ENCODE measurements at regions not wholly inside any gene's neighbourhood (a gene's known extent, or its start where the extent isn't known, plus 50 kb on each side); places are given as distances from the start of the nearest gene placed in this dataset.

- no peaks in the 10 kb centered on the region for H3K27me3 ChIP-seq (ENCODE audit: control insufficient read depth, insufficient read depth, low read length)
- no peak overlapping the region for H3K4me3 ChIP-seq (ENCODE audit: low read depth, low read length)
- H3K4me1 ChIP-seq, result no peaks in the 10 kb centered on the region
- no peak overlapping the region for H3K27ac ChIP-seq
- H3K9me3 ChIP-seq (ENCODE audit: control insufficient read depth, low read length), result peaks cover 8% of the 10 kb centered on the region
- H2AFZ ChIP-seq, result no peak overlapping the region
- H3K36me3 ChIP-seq (ENCODE audit: control insufficient read depth, insufficient read depth, low read length), result no peaks in the 10 kb centered on the region
- H3K4me2 ChIP-seq (ENCODE audit: low read length), result no peak overlapping the region
- no peak overlapping the region for H3K9ac ChIP-seq
- H3K79me2 ChIP-seq, result no peaks in the 10 kb centered on the region
- TF ChIP-seq CTCF (IDR thresholded peaks at IDR 0.05), result no peak
These were observed 128.7 kb downstream of the CYSLTR2 start for GRCh38 chr13:48782429-48782840.

- Histone ChIP-seq H2AFZ (no peak overlapping the region), H3K27me3 (ENCODE audit: control insufficient read depth, insufficient read depth, low read length) (no peaks in the 10 kb centered on the region), H3K27ac (no peak overlapping the region), H3K36me3 (ENCODE audit: control insufficient read depth, insufficient read depth, low read length) (no peaks in the 10 kb centered on the region), H3K4me1 (no peaks in the 10 kb centered on the region), H3K9ac (no peak overlapping the region), H3K4me3 (ENCODE audit: low read depth, low read length) (no peak overlapping the region), H3K4me2 (ENCODE audit: low read length) (no peak overlapping the region), H3K9me3 (ENCODE audit: control insufficient read depth, low read length) (peaks cover 8% of the 10 kb centered on the region), H3K79me2 (no peaks in the 10 kb centered on the region)
- TF ChIP-seq CTCF (IDR thresholded peaks at IDR 0.05), result no peak
These were observed 129.5 kb downstream of the CYSLTR2 start for GRCh38 chr13:48783181-48783630.

GRCh38 chr13:48783695-48784230 lies 130.0 kb downstream of the CYSLTR2 start:
- no peak overlapping the region for H2AFZ ChIP-seq
- H3K36me3 ChIP-seq (ENCODE audit: control insufficient read depth, insufficient read depth, low read length), result no peaks in the 10 kb centered on the region
- peaks cover 8% of the 10 kb centered on the region for H3K9me3 ChIP-seq (ENCODE audit: control insufficient read depth, low read length)
- H3K27me3 ChIP-seq (ENCODE audit: control insufficient read depth, insufficient read depth, low read length), result no peaks in the 10 kb centered on the region
- no peak overlapping the region for H3K4me3 ChIP-seq (ENCODE audit: low read depth, low read length)
- no peak for TF ChIP-seq CTCF (IDR thresholded peaks at IDR 0.05)
- H3K27ac ChIP-seq, result no peak overlapping the region
- H3K4me1 ChIP-seq, result no peaks in the 10 kb centered on the region
- no peak overlapping the region for H3K9ac ChIP-seq
- H3K4me2 ChIP-seq (ENCODE audit: low read length), result no peak overlapping the region
- H3K79me2 ChIP-seq, result no peaks in the 10 kb centered on the region

- TF ChIP-seq CTCF (IDR thresholded peaks at IDR 0.05), result no peak
These were observed 131.3 kb downstream of the CYSLTR2 start for GRCh38 chr13:48784916-48785548.

GRCh38 chr13:48790199-48790598 lies 136.5 kb downstream of the CYSLTR2 start:
- H3K79me2 ChIP-seq, result no peaks in the 10 kb centered on the region
- TF ChIP-seq CTCF (IDR thresholded peaks at IDR 0.05), result no peak
- no peak overlapping the region for H3K27ac ChIP-seq
- no peaks in the 10 kb centered on the region for H3K9me3 ChIP-seq (ENCODE audit: control insufficient read depth, low read length)
- H3K4me1 ChIP-seq, result no peaks in the 10 kb centered on the region
- no peaks in the 10 kb centered on the region for H3K27me3 ChIP-seq (ENCODE audit: control insufficient read depth, insufficient read depth, low read length)
- H3K4me3 ChIP-seq (ENCODE audit: low read depth, low read length), result no peak overlapping the region
- no peak overlapping the region for H2AFZ ChIP-seq
- no peak overlapping the region for H3K9ac ChIP-seq
- H3K4me2 ChIP-seq (ENCODE audit: low read length), result no peak overlapping the region
- H3K36me3 ChIP-seq (ENCODE audit: control insufficient read depth, insufficient read depth, low read length), result no peaks in the 10 kb centered on the region

More at GRCh38 chr13:48784916-48785548, 131.3 kb downstream of the CYSLTR2 start:
- Histone ChIP-seq H3K4me3 (ENCODE audit: low read depth, low read length) (no peak overlapping the region), H3K27ac (no peak overlapping the region), H3K9ac (no peak overlapping the region), H3K27me3 (ENCODE audit: control insufficient read depth, insufficient read depth, low read length) (no peaks in the 10 kb centered on the region), H3K36me3 (ENCODE audit: control insufficient read depth, insufficient read depth, low read length) (no peaks in the 10 kb centered on the region), H3K4me2 (ENCODE audit: low read length) (no peak overlapping the region), H3K9me3 (ENCODE audit: control insufficient read depth, low read length) (peaks cover 8% of the 10 kb centered on the region), H3K79me2 (no peaks in the 10 kb centered on the region), H2AFZ (no peak overlapping the region), H3K4me1 (no peaks in the 10 kb centered on the region)

Measured in parathyroid adenoma (tissue), 2 donors.